Endodermal cell (in vitro differentiated cells): ENCODE measurements at regions not wholly inside any gene's neighbourhood (a gene's known extent, or its start where the extent isn't known, plus 50 kb on each side); places are given as distances from the start of the nearest gene placed in this dataset.
"Not testable (repeated sequence)": the region's sequence is repeated elsewhere in the genome, so short reads cannot be mapped to it uniquely, and the experiment has no call there.

ENCODE experiments used
- DNase-seq: peaks from one replicate; pipeline ENCODE4 v3.0.0-alpha.2; 2017
- H3K27ac ChIP-seq: 2 replicates; pipeline ENCODE4 v1.5.1; 2013; ENCODE audit warnings: mild to moderate bottlenecking, low read depth, low read length, moderate library complexity
- H3K27me3 ChIP-seq: 2 replicates; pipeline ENCODE4 v1.6.1; 2013; ENCODE audit warnings: mild to moderate bottlenecking, low read length, moderate library complexity; ENCODE audit not compliant: insufficient read depth, control insufficient read depth, poor library complexity, severe bottlenecking
- H3K36me3 ChIP-seq: 2 replicates; pipeline ENCODE4 v1.7.0; 2013; ENCODE audit warnings: mild to moderate bottlenecking, low read length, moderate library complexity; ENCODE audit not compliant: control insufficient read depth, insufficient read depth
- H3K4me1 ChIP-seq: one replicate; pipeline ENCODE4 v1.7.0; 2013; ENCODE audit warnings: low read length; ENCODE audit not compliant: control insufficient read depth, insufficient read depth
- H3K4me3 ChIP-seq: 2 replicates; pipeline ENCODE4 v1.5.1; 2013; ENCODE audit warnings: mild to moderate bottlenecking, low read length, moderate library complexity
- H3K9ac ChIP-seq: 2 replicates; pipeline ENCODE4 v1.6.1; 2013; ENCODE audit warnings: mild to moderate bottlenecking, low read length, moderate library complexity; ENCODE audit not compliant: poor library complexity, severe bottlenecking; ENCODE audit errors: extremely low read depth
- H3K9me3 ChIP-seq: 2 replicates; pipeline ENCODE4 v1.6.1; 2013; ENCODE audit warnings: mild to moderate bottlenecking, low read length, moderate library complexity; ENCODE audit not compliant: control insufficient read depth
- H3K27ac Mint-ChIP-seq: 2 replicates; pipeline ENCODE4 v1.8.0; 2020; ENCODE audit warnings: mixed read lengths
- H3K27me3 Mint-ChIP-seq: 2 replicates; pipeline ENCODE4 v1.8.0; 2021; ENCODE audit warnings: mild to moderate bottlenecking, mixed read lengths; ENCODE audit not compliant: insufficient read depth
- H3K36me3 Mint-ChIP-seq: 2 replicates; pipeline ENCODE4 v1.8.0; 2020; ENCODE audit warnings: low read depth, mixed read lengths
- H3K4me1 Mint-ChIP-seq: 2 replicates; pipeline ENCODE4 v1.8.0; 2020; ENCODE audit warnings: mixed read lengths
- H3K4me3 Mint-ChIP-seq: 2 replicates; pipeline ENCODE4 v1.8.0; 2020; ENCODE audit warnings: mild to moderate bottlenecking, moderate library complexity, mixed read lengths
- H3K9me3 Mint-ChIP-seq: 2 replicates; pipeline ENCODE4 v1.8.0; 2020; ENCODE audit warnings: mild to moderate bottlenecking, mixed read lengths
- CTCF ChIP-seq: fragments of 200-600 bp; sonication (generic); conservative IDR thresholded peaks from 2 replicates; pipeline ENCODE4 v1.5.0; 2021; ENCODE audit warnings: antibody characterized with exemption, mild to moderate bottlenecking
- WGBS, 2 experiments: methylation state at CpG; one replicate each; pipeline versions ENCODE4 v1.1.5 to v1.1.7; 2013; ENCODE audit warnings: missing lambda C conversion rate in 2 of 2, mixed read lengths in 1 of 2; ENCODE audit not compliant: insufficient coverage in 1 of 2, insufficient read length in 1 of 2; 5-methylcytosine and 5-hydroxymethylcytosine counted together

GRCh38 chr14:105694961-105695360, 168.6 kb downstream of the TMEM121 start:
- H3K27ac Mint-ChIP-seq, result no peak overlapping the region
- H3K36me3 Mint-ChIP-seq, result peaks cover 16% of the 10 kb centered on the region
- no peak overlapping the region for H3K9ac ChIP-seq
- H3K36me3 ChIP-seq, result no peaks in the 10 kb centered on the region
- DNase-seq, result no peak
- H3K27me3 ChIP-seq, result no peaks in the 10 kb centered on the region
- peaks cover 40% of the 10 kb centered on the region for H3K9me3 ChIP-seq
- H3K27me3 Mint-ChIP-seq, result peaks cover 4% of the 10 kb centered on the region
- peaks cover 51% of the 10 kb centered on the region for H3K9me3 Mint-ChIP-seq
- peak overlapping the region; percentile 71 for H3K4me3 ChIP-seq
- WGBS, 2 experiments, result 83 to 91% methylated on average over 2 of the region's 2 CpGs
- no peaks in the 10 kb centered on the region for H3K4me1 Mint-ChIP-seq
- no peak for TF ChIP-seq CTCF
- no peak overlapping the region for H3K4me3 Mint-ChIP-seq
- no peak overlapping the region for H3K27ac ChIP-seq
- H3K4me1 ChIP-seq, result no peaks in the 10 kb centered on the region

GRCh38 chr14:105696388-105696787, 170.0 kb downstream of the TMEM121 start:
- Mint-ChIP-seq H3K36me3 (peaks cover 22% of the 10 kb centered on the region), H3K9me3 (peaks cover 52% of the 10 kb centered on the region)
- no CpG with 5 or more reads among the region's 11 CpGs for WGBS, 2 experiments
- not testable (repeated sequence) for DNase-seq, H3K27ac Mint-ChIP-seq, H3K36me3 ChIP-seq, H3K4me3 ChIP-seq, H3K9ac ChIP-seq, H3K4me3 Mint-ChIP-seq, H3K27me3 ChIP-seq, H3K27ac ChIP-seq, H3K4me1 ChIP-seq, H3K27me3 Mint-ChIP-seq, H3K4me1 Mint-ChIP-seq
- peaks cover 28% of the 10 kb centered on the region for H3K9me3 ChIP-seq

DNA sequence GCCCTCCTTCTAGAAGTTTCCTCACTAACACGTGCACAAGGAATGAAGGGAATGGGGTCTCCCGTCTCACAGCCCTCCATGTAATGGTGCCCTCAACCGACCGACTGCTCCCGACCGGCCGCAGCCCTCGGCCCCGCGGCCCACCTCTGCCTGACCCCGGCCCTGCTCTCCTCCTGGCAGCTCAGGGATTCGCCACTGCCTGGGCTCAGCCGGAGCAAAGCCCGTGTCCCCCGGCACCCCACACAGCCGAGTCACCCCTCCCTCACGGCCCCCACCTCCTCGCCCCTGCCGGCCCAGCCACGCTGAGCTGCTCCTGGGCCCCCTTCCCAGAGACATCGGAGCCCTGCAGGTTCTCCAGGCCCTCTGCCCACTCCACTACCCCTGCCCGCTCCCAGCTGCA, 171.0 kb downstream of the TMEM121 start:
- 80 to 85% methylated on average over 1 to 19 of the region's 22 CpGs for WGBS, 2 experiments
- H3K4me3 ChIP-seq, H3K9ac ChIP-seq, H3K36me3 ChIP-seq, H3K27me3 Mint-ChIP-seq, H3K4me3 Mint-ChIP-seq, H3K27me3 ChIP-seq, H3K4me1 Mint-ChIP-seq, H3K4me1 ChIP-seq, H3K27ac ChIP-seq, H3K27ac Mint-ChIP-seq: not testable (repeated sequence)
- H3K36me3 Mint-ChIP-seq, result peaks cover 22% of the 10 kb centered on the region
- peaks cover 38% of the 10 kb centered on the region for H3K9me3 ChIP-seq
- peaks cover 59% of the 10 kb centered on the region for H3K9me3 Mint-ChIP-seq
- peak; percentile 1 for DNase-seq

- not testable (repeated sequence) for H3K27me3 Mint-ChIP-seq, DNase-seq, H3K27me3 ChIP-seq, H3K4me3 Mint-ChIP-seq, H3K27ac ChIP-seq, H3K9ac ChIP-seq, H3K4me1 ChIP-seq, H3K4me3 ChIP-seq, H3K27ac Mint-ChIP-seq, H3K36me3 ChIP-seq, H3K4me1 Mint-ChIP-seq
- 80 to 100% methylated on average over 1 to 4 of the region's 5 CpGs for WGBS, 2 experiments
- H3K9me3 ChIP-seq, result peaks cover 41% of the 10 kb centered on the region
- Mint-ChIP-seq H3K9me3 (peaks cover 64% of the 10 kb centered on the region), H3K36me3 (peaks cover 22% of the 10 kb centered on the region)
These were observed 171.6 kb downstream of the TMEM121 start for GRCh38 chr14:105697955-105698354.

- not testable (repeated sequence) for H3K4me1 Mint-ChIP-seq, H3K9ac ChIP-seq, H3K36me3 ChIP-seq, H3K27ac ChIP-seq, DNase-seq, H3K27ac Mint-ChIP-seq, H3K27me3 Mint-ChIP-seq, H3K4me3 ChIP-seq, H3K4me1 ChIP-seq, H3K27me3 ChIP-seq, H3K4me3 Mint-ChIP-seq
- peaks cover 19% of the 10 kb centered on the region for H3K36me3 Mint-ChIP-seq
- peaks cover 60% of the 10 kb centered on the region for H3K9me3 Mint-ChIP-seq
- 88 to 94% methylated on average over 10 to 11 of the region's 27 CpGs for WGBS, 2 experiments
- peaks cover 33% of the 10 kb centered on the region for H3K9me3 ChIP-seq
These were observed 172.7 kb downstream of the TMEM121 start for GRCh38 chr14:105698940-105699556.

DNA sequence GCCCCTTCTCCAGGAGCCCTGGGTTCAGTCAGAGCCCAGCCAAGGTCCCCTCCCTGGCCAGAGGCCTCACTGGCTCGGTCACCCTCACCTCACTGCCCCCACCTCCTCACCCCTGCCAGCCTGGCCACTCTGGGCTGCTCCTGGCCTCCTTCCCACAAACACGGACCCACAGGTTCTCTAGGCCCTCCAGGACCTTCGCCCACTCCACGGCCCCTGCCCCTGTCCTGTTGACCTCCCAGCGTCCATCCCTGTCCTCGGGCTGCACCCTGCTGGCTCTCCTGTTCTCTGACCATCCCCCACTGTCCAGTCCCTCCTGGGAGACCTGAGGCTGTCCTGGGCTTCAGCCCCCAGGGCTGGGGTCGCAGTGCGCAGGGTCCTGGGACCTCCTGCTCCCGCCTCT, 173.3 kb downstream of the TMEM121 start:
- H3K9ac ChIP-seq, H3K4me3 ChIP-seq, H3K4me1 ChIP-seq, H3K27me3 Mint-ChIP-seq, H3K27ac Mint-ChIP-seq, H3K36me3 ChIP-seq, H3K4me1 Mint-ChIP-seq, H3K4me3 Mint-ChIP-seq, H3K27ac ChIP-seq, H3K27me3 ChIP-seq: not testable (repeated sequence)
- 60 to 64% methylated on average over 1 to 7 of the region's 9 CpGs for WGBS, 2 experiments
- peak; percentile 14 for DNase-seq
- H3K9me3 ChIP-seq, result peaks cover 27% of the 10 kb centered on the region
- peaks cover 12% of the 10 kb centered on the region for H3K36me3 Mint-ChIP-seq
- peaks cover 54% of the 10 kb centered on the region for H3K9me3 Mint-ChIP-seq
